HCT116 (cell line): ENCODE measurements at regions not wholly inside any gene's neighbourhood (a gene's known extent, or its start where the extent isn't known, plus 50 kb on each side); places are given as distances from the start of the nearest gene placed in this dataset.

Source experiments
- ATAC-seq: fragments of 200-7000 bp; cut with Tn5 transposase; 2 replicates; pipeline ENCODE4 v1.9.1; 2020; ENCODE audit warnings: mild to moderate bottlenecking, moderate library complexity
- BruUV-seq: library from RNA; stranded (reverse); fragments of 400-500 nt; replicated peaks from 2 replicates; lab custom pipeline; 2021; lab: Mats Ljungman, UMichigan
- CTCF ChIA-PET: fragments of 300-600 bp; sonication (Branson Sonifier 250); formaldehyde crosslinking; loops from one replicate; lab custom pipeline; 2021; ENCODE audit warnings: antibody characterized with exemption; lab: Charles Lee
- POLR2A ChIA-PET: fragments of 300-600, 350-600 bp; sonication (Branson Sonifier 250); formaldehyde crosslinking; loops from one replicate; lab custom pipeline; 2021; ENCODE audit warnings: antibody characterized with exemption; lab: Charles Lee
- RAD21 ChIA-PET, 2 experiments: fragments of 300-600 bp; sonication (Branson Sonifier 250); formaldehyde crosslinking; loops; one replicate each; lab custom pipeline; 2023; ENCODE audit warnings: low total read pairs in 2 of 2; ENCODE audit not compliant: uncharacterized antibody in 2 of 2, unreplicated experiment in 2 of 2, low non-redundant PET in 1 of 2; lab: Charles Lee
- DNase-seq: peaks from one replicate; pipeline ENCODE4 v3.0.0-alpha.2; 2010; ENCODE audit warnings: low read depth, low spot score
- H2AFZ ChIP-seq: fragments of 200-600 bp; shearing (Covaris generic), sonication (generic); 2 replicates; pipeline ENCODE4 v1.6.1; 2017; ENCODE audit warnings: low read depth, mixed run types, mixed read lengths, antibody characterized with exemption, low read length; ENCODE audit not compliant: poor library complexity, severe bottlenecking
- H3K27ac ChIP-seq: 2 replicates; pipeline ENCODE4 v1.5.1; 2012; ENCODE audit warnings: low read depth, low read length
- H3K27me3 ChIP-seq: fragments of 200-600 bp; sonication (generic); 2 replicates; pipeline ENCODE4 v1.6.1; 2016; ENCODE audit warnings: mixed run types, low read length, mixed read lengths; ENCODE audit not compliant: insufficient read depth
- H3K36me3 ChIP-seq, 2 experiments: fragments of 200-500 bp in 1 of 2; fragments of 200-600 bp in 1 of 2; sonication (Bioruptor generic) in 1 of 2; sonication (generic) in 1 of 2; 2 replicates each; pipeline versions ENCODE4 v1.5.1 to v1.6.1; 2014 to 2016; ENCODE audit warnings: low read length in 2 of 2, inconsistent platforms in 1 of 2, mixed read lengths in 1 of 2, mixed run types in 1 of 2; ENCODE audit not compliant: insufficient read depth in 2 of 2, control insufficient read depth in 1 of 2
- H3K4me1 ChIP-seq, 2 experiments: fragments of 200-600 bp in 1 of 2; sonication (generic) in 1 of 2; 2 replicates each; pipeline versions ENCODE4 v1.5.1 to v1.6.1; 2012 to 2017; ENCODE audit warnings: low read length in 2 of 2, inconsistent platforms in 1 of 2, mild to moderate bottlenecking in 1 of 2, mixed read lengths in 1 of 2, mixed run types in 1 of 2, moderate library complexity in 1 of 2; ENCODE audit not compliant: insufficient read depth in 2 of 2, control insufficient read depth in 1 of 2
- H3K4me2 ChIP-seq: fragments of 200-600 bp; sonication (generic); 2 replicates; pipeline ENCODE4 v1.6.1; 2017; ENCODE audit warnings: mixed run types, low read length, mixed read lengths
- H3K4me3 ChIP-seq, 2 experiments: fragments of 200-600 bp in 1 of 2; sonication (generic) in 1 of 2; replicated peaks in 1 of 2; 2 replicates each; pipeline ENCODE4 v1.5.1; 2011 to 2016; ENCODE audit warnings: low read length in 2 of 2, control low read depth in 1 of 2, low read depth in 1 of 2, mild to moderate bottlenecking in 1 of 2, mixed read lengths in 1 of 2, mixed run types in 1 of 2
- H3K79me2 ChIP-seq: fragments of 200-600 bp; sonication (generic); 2 replicates; pipeline ENCODE4 v1.6.1; 2017; ENCODE audit warnings: mild to moderate bottlenecking, mixed run types, low read length, moderate library complexity, mixed read lengths; ENCODE audit not compliant: insufficient read depth
- H3K9ac ChIP-seq: fragments of 200-600 bp; sonication (generic); 2 replicates; pipeline ENCODE4 v1.6.1; 2016; ENCODE audit warnings: low read length, mixed read lengths
- H3K9me2 ChIP-seq: fragments of 200-600 bp; sonication (generic), shearing (Covaris generic); 2 replicates; pipeline ENCODE4 v1.6.1; 2017; ENCODE audit warnings: mixed run types, mild to moderate bottlenecking, moderate library complexity; ENCODE audit not compliant: insufficient read depth
- H3K9me3 ChIP-seq, 2 experiments: fragments of 200-500 bp in 1 of 2; fragments of 200-600 bp in 1 of 2; sonication (Bioruptor generic) in 1 of 2; sonication (generic) in 1 of 2; 2 replicates each; pipeline ENCODE4 v1.6.1; 2014 to 2017; ENCODE audit warnings: low read length in 2 of 2, mixed read lengths in 2 of 2, inconsistent platforms in 1 of 2, low read depth in 1 of 2, mild to moderate bottlenecking in 1 of 2, mixed run types in 1 of 2, moderate library complexity in 1 of 2; ENCODE audit not compliant: control insufficient read depth in 1 of 2, insufficient read depth in 1 of 2
- H4K20me1 ChIP-seq: fragments of 200-600 bp; sonication (generic), shearing (Covaris generic); 2 replicates; pipeline ENCODE4 v1.6.1; 2017; ENCODE audit warnings: mixed run types, mild to moderate bottlenecking, moderate library complexity; ENCODE audit not compliant: insufficient read depth
- ATF3 ChIP-seq: IDR thresholded peaks from 2 replicates; pipeline ENCODE4 v1.6.1; 2012
- CEBPB ChIP-seq: IDR thresholded peaks from 2 replicates; pipeline ENCODE4 v1.6.1; 2012; ENCODE audit warnings: low read depth
- CTCF ChIP-seq, 3 experiments: fragments of 200-600 bp in 1 of 3; sonication (generic) in 1 of 3; IDR thresholded peaks in 2 of 3; conservative IDR thresholded peaks in 1 of 3; 2 replicates each; pipeline ENCODE4 v1.5.1; 2012 to 2017; ENCODE audit warnings: low read depth in 2 of 3, low read length in 2 of 3, antibody characterized with exemption in 1 of 3, borderline replicate concordance in 1 of 3, control low read depth in 1 of 3, mild to moderate bottlenecking in 1 of 3, mixed read lengths in 1 of 3, mixed run types in 1 of 3, moderate library complexity in 1 of 3; ENCODE audit not compliant: insufficient read depth in 1 of 3
- ELF1 ChIP-seq: IDR thresholded peaks from 2 replicates; pipeline ENCODE4 v1.6.1; 2012; ENCODE audit warnings: low read depth, borderline replicate concordance
- FOSL1 ChIP-seq: IDR thresholded peaks from 2 replicates; pipeline ENCODE4 v1.6.1; 2012; ENCODE audit warnings: low read depth
- MAX ChIP-seq: IDR thresholded peaks from 2 replicates; pipeline ENCODE4 v1.6.1; 2012
- SP1 ChIP-seq: IDR thresholded peaks from 2 replicates; pipeline ENCODE4 v1.6.1; 2012; ENCODE audit warnings: low read depth
- SRF ChIP-seq: IDR thresholded peaks from 2 replicates; pipeline ENCODE4 v1.6.1; 2012; ENCODE audit warnings: low read depth
- TCF7L2 ChIP-seq: IDR thresholded peaks from 2 replicates; pipeline ENCODE4 v1.7.0; 2011; ENCODE audit warnings: borderline replicate concordance, inconsistent platforms; ENCODE audit not compliant: insufficient read depth, insufficient read length; ENCODE audit errors: extremely low read depth
- intact Hi-C: fragments of 100-400 bp; cut with micrococcal nuclease; formaldehyde crosslinking; loops from 2 replicates; pipeline ENCODE4 v1.10.0; 2022

- no peak overlapping the region for H3K9ac ChIP-seq
- no peaks in the 10 kb centered on the region for H3K4me1 ChIP-seq
- H3K36me3 ChIP-seq = no peaks in the 10 kb centered on the region
- no peaks in the 10 kb centered on the region for H3K79me2 ChIP-seq
- ChIA-PET CTCF (no interaction called here), POLR2A (no interaction called here), RAD21 (no interaction called here)
- no peak overlapping the region for H3K27ac ChIP-seq
- H3K27me3 ChIP-seq = no peaks in the 10 kb centered on the region
- peaks cover 15 to 31% of the 10 kb centered on the region in 2 experiments; a peak in 2 of 4 replicates for H3K9me3 ChIP-seq
- no peaks in the 10 kb centered on the region for H3K9me2 ChIP-seq
- H3K4me3 ChIP-seq = no peak overlapping the region
- H3K4me2 ChIP-seq = no peak overlapping the region
- BruUV-seq = no TSS peak
- intact Hi-C loops = no loop called here
- DNase-seq (no peak), ATAC-seq (no peak)
- H2AFZ ChIP-seq = no peak overlapping the region
- TF ChIP-seq MAX (no peak), CTCF (IDR thresholded peaks at IDR 0.05 in 2 of 3, conservative IDR thresholded peaks at IDR 0.05 in 1 of 3; ENCODE audit: borderline replicate concordance in 1 of 3, insufficient read depth in 1 of 3, low read depth in 2 of 3, low read length in 2 of 3) (no peak), FOSL1 (no peak), SP1 (no peak), ATF3 (no peak), ELF1 (no peak), CEBPB (no peak), SRF (no peak), TCF7L2 (no peak)
- H4K20me1 ChIP-seq = no peaks in the 10 kb centered on the region
Observed at GRCh38 chr19:28505933-28506332, 707.0 kb downstream of the UQCRFS1 start.
